Dedifferentiated amniotic fluid mesenchymal stem cell (primary cell): ENCODE measurements at regions not wholly inside any gene's neighbourhood (a gene's known extent, or its start where the extent isn't known, plus 50 kb on each side); places are given as distances from the start of the nearest gene placed in this dataset.

ENCODE experiments used
- DNase-seq: peaks from one replicate; pipeline ENCODE4 v3.0.0-alpha.2; 2016; ENCODE audit errors: extremely low spot score

DNA sequence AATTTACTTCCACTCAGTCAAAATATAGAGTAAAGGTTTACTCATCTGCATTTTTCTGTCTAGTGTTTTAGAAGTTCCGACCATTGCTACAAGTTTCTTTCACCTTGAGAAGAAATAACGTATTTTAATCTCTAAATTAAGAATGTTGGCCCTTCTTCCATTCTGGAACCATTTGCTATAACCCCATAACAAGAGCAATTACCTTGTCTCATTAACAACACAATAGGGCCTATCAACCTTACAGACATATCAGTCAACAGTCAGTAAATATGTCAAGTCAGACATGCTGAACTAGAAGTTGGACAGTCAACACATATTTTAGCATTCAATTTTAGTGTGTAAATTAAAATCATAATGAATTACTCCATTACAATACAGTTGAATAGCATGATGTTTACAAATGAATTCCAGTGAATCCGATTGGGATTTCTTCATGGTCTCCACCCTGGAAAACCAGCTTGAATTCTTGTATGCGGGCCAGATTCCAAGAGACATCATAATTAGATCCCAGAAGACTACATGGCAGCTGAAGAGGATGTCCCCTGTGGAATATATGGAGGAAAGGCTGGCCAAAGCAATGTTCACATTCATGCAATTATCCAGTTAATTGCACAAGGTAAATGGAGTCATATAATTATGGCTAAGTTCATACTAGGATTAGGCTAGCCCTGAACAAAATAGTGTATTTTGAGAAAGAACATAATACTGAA is 196.2 kb upstream of the TARS1 start:
- DNase-seq, result no peak

DNA sequence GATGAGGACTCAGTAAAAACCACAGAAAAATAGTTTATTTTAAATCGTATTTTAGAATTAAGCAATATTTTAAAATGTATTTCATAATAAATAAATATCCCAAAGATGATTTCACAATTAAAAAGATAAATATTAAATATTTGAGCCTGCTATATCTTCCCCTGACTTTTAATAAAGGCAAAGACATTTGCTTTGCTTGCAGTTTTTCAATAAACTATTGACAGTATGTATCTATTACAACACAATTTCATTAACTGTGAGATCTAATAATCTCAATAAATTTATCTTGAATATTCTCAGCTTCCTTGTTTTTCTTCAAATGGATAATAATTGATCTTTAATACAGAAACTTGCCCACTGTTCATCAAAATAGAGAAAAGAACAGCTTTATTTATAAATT is 186.2 kb upstream of the TARS1 start:
- no peak for DNase-seq

- peak; percentile 82 for DNase-seq
These were observed 182.8 kb upstream of the TARS1 start for GRCh38 chr5:33257807-33258429.

DNA sequence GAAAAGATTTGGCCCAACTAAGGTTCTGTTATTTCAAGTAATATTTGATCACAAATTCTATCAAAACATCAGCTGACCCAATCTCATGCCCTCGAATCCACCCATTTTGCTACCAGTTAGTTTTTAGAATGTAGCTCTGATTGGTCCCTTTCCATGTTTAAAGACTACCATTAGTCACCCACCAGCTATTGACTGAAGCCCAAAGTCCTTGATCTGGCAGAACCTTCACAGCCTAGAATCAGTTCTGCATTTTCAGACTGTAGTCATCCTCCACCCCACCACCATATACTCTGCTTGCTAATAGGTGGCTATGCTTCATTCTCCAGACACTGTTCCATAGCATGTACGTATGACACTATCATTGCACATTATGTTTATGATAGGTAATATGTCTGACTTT is 182.2 kb upstream of the TARS1 start:
- DNase-seq, result no peak

DNA sequence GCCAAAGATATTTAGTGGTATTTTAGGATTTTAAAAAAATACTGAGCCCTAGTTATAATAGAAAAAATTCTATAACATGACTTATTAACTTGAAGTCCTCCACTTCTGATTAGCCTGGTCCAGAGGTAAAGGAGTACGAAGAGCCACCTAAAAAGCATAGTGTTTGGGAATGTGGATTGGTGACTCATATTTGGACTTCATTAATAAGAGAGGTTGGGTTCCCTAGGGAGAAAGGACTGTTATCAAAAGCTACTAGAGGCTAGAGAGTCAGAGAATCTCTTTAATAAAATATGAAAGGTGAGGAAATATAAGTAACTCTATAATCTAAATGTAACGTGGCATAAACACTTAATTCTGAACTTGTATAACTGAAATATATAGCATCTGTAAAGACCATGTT is 180.7 kb upstream of the TARS1 start:
- DNase-seq, result no peak

- DNase-seq, result peak; percentile 38
These were observed 179.5 kb upstream of the TARS1 start for GRCh38 chr5:33261305-33261704.

DNA sequence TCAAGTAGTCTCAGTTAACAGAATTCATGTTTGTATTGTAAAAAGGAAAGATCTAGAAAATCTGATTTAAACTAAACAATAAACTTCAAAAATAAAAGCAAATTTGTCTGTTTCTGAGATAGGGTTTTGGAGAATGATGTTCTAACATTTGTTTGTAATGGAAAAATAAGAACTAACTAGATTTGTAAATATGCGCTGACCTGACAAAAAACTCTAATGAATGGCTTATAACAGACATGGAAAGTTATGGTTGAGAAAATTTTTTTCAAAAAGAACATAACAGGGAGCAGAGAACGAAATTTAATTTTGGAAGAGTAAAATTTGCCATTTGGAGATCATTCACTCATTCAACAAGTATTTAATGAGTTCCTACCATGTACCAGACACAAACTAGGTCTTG is 179.0 kb upstream of the TARS1 start:
- no peak for DNase-seq

DNA sequence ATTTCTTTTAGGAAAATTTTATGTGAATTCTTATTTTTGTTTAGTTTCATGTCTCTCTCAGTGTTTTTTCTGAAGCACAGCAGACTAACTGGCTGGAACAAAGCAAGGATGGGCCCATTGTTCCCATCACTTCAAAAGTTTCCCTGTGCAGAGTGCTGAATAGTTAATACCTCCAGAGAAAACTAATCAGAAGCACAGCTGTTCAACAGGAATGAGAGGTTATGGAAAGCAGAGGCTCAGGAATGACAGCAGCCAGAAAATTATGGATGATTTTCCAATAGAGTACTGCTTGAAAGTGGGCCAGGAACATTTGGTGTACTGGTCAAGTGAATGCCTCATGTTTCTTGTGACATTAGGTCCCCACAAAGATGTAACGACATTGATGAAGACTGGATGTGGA is 173.0 kb upstream of the TARS1 start:
- DNase-seq, result no peak

GRCh38 chr5:33268374-33268773 is 172.4 kb upstream of the TARS1 start:
- no peak for DNase-seq

GRCh38 chr5:33270671-33271070 is 170.1 kb upstream of the TARS1 start:
- DNase-seq, result no peak

GRCh38 chr5:33271606-33272005 is 169.2 kb upstream of the TARS1 start:
- DNase-seq, result peak; percentile 51

GRCh38 chr5:33272288-33272687 is 168.5 kb upstream of the TARS1 start:
- peak; percentile 91 for DNase-seq

DNA sequence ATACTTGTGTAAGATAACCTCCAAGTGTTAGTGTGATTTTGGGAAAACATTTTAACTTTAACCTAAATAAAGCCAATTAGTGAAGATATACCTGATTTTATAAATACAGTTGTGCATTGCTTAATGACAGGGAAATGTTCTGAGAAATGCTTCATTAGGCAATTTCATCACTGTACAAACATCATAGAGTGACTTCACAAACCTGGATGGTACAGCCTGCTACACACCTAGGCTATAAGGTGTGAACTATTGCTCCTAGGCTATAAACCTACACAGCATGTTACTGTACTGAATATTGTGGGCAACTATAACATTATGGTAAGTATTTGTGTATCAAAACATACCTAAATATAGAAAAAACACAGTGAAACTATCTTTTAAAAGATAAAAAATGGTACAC is 166.8 kb upstream of the TARS1 start:
- DNase-seq, result no peak

DNA sequence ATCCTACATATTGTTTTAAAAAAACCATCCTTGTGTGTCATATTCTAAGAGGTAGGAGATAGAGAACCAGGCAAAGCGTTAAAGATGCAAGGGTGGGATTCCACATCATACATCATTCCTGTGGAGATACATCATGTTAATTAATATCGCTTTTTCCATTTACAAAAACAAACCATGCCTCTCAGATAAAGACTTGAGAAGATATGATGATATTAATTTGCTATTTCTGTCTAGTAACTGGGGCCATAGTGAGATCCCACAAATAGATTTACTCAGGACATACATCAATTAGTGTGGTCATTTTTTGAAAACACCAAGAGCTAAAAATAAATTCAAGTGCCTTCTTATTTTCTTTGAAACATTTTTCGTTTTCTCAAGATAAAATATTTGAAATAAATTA is 165.4 kb upstream of the TARS1 start:
- DNase-seq, result no peak

DNA sequence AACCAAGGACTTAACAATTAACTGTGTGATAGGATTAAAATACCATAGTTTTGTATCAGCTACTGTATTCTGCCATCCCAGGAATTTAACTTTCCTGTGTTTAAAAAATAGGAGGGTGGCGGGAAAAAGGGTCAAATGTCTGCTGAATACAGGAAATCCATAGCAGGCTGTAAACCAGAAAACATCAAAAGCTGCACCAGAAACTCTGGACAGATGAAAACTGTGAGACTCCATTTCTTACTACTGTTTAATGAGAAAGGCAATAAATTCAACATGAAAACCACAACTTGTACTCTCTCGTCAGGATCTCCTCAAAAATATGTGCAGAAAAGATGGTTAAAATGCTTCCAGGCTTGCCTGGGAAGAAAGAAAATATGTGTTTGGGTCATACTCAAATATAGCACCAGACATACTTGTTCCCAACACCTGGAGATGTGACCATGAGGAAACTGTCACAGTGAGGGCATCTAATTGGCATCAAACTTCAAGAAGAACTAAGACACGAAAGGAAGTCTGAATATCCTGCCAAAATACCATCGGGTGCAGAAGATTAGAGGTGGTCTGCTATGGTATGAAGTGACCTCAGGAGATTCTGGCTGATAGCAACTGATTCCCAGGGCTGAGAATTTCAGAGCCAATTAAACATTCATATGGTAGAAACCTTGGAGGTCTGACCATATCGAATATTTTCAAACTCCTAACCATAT is 164.7 kb upstream of the TARS1 start:
- DNase-seq, result peak; percentile 28

DNA sequence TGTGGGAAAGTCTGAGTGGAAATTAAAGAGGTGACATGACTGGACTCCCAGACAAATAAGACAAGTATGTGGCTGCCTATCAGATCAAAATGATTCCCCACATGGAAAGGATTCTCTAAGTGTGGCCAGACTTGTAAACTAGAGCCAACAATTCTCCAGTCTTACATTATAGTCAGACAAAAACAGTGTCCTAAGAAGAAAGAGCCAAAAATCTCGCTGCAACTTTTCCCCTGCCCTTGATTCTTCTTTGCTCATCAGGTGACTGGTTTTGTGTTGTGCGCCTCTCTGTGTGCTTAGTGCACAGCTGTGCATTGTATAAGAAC is 164.2 kb upstream of the TARS1 start:
- DNase-seq, result peak; percentile 16

- DNase-seq, result no peak
These were observed 163.6 kb upstream of the TARS1 start for GRCh38 chr5:33277061-33277650.

DNA sequence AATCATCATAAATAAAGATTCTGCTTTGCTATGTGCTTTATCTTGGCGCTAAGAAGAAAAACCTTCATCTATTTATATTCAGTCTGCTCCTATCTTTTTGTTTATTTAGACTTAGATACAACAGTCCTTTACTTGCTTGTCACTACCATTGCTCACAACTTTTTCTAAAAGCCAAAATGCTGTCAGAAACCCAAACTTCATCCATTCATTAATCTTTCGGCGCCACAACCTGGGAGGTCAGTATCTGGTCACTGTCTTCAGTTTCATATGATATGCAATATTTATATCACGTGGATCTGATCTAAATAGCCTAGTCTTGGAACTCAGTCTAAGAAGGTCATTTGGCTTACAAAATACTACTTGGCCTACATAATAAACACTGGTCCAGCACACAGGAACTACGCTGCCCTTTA is 159.3 kb upstream of the TARS1 start:
- DNase-seq, result no peak

DNA sequence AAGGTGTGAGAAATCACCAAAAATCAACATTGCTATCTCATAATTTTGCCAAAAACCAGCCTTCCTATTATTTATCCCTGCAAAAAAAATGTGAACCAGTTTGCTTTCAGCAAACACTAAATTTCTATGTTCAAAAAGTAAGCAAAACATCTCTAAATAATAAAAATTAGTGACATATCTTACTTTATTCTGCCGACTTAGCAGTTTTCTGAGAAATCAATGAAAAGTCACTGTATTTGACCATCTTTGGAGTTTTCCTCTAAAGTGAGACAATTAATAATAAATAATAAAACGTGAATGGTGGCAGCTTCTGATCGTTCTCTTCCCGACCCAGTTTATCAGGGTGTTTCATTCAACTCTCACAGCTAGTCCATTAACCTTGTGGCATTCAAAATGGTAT is 158.6 kb upstream of the TARS1 start:
- no peak for DNase-seq

GRCh38 chr5:33282696-33283095 is 158.1 kb upstream of the TARS1 start:
- DNase-seq, result no peak

- no peak for DNase-seq
These were observed 157.5 kb upstream of the TARS1 start for GRCh38 chr5:33283243-33283642.

- no peak for DNase-seq
These were observed 156.1 kb upstream of the TARS1 start for GRCh38 chr5:33284681-33285080.

- no peak for DNase-seq
These were observed 153.5 kb upstream of the TARS1 start for GRCh38 chr5:33287242-33287641.
